Thyroid gland (tissue), 4 donors: ENCODE measurements at regions not wholly inside any gene's neighbourhood (a gene's known extent, or its start where the extent isn't known, plus 50 kb on each side); places are given as distances from the start of the nearest gene placed in this dataset.

Experiments
- DNase-seq, 2 donors: peaks; one replicate each; pipeline ENCODE4 v3.0.0-alpha.2; 2019
- H3K27ac ChIP-seq, 3 donors: fragments of 200-600 bp; sonication (generic); 1 replicate in 2 of 3; 2 replicates in 1 of 3; pipeline ENCODE4 v1.5.1; 2016 to 2019; ENCODE audit warnings: mild to moderate bottlenecking in 1 of 3, moderate library complexity in 1 of 3
- H3K27me3 ChIP-seq: fragments of 200-600 bp; sonication (generic); one replicate; pipeline ENCODE4 v1.5.1; 2019
- H3K36me3 ChIP-seq, 2 donors: fragments of 200-600 bp; sonication (generic); one replicate each; pipeline ENCODE4 v1.5.1; 2016 to 2019
- H3K4me1 ChIP-seq, 2 donors: fragments of 200-600 bp; sonication (generic); one replicate each; pipeline ENCODE4 v1.5.1; 2017 to 2019
- H3K4me3 ChIP-seq, 3 donors: fragments of 200-600 bp; sonication (generic); replicated peaks in 1 of 3; 1 replicate in 2 of 3; 2 replicates in 1 of 3; pipeline ENCODE4 v1.5.1; 2016; ENCODE audit warnings: mild to moderate bottlenecking in 1 of 3
- H3K9me3 ChIP-seq: fragments of 200-600 bp; sonication (generic); one replicate; pipeline ENCODE4 v1.5.1; 2017
- POLR2A ChIP-seq, 2 donors: fragments of 450-650 bp; IDR thresholded peaks; one replicate each; pipeline ENCODE4 v1.6.1; 2017; ENCODE audit warnings: antibody characterized with exemption in 2 of 2, mild to moderate bottlenecking in 2 of 2, moderate library complexity in 1 of 2
- WGBS, 2 donors: methylation state at CpG; one replicate each; pipeline ENCODE4 v1.1.5; 2017; 5-methylcytosine and 5-hydroxymethylcytosine counted together
- intact Hi-C: fragments of 100-400 bp; cut with DNase I; formaldehyde crosslinking; loops from one replicate; pipeline ENCODE4 v1.15.1; 2023
- TF ChIP-seq, protein P1 (sequence below), 6 experiments: fragments of 200-600 bp in 3 of 6; fragments of 450-650 bp in 3 of 6; sonication (generic) in 3 of 6; IDR thresholded peaks; one replicate each; pipeline ENCODE4 v1.5.1; 2016 to 2019; ENCODE audit warnings: antibody characterized with exemption in 6 of 6, mild to moderate bottlenecking in 2 of 6, inconsistent platforms in 1 of 6, moderate library complexity in 1 of 6

DNA sequence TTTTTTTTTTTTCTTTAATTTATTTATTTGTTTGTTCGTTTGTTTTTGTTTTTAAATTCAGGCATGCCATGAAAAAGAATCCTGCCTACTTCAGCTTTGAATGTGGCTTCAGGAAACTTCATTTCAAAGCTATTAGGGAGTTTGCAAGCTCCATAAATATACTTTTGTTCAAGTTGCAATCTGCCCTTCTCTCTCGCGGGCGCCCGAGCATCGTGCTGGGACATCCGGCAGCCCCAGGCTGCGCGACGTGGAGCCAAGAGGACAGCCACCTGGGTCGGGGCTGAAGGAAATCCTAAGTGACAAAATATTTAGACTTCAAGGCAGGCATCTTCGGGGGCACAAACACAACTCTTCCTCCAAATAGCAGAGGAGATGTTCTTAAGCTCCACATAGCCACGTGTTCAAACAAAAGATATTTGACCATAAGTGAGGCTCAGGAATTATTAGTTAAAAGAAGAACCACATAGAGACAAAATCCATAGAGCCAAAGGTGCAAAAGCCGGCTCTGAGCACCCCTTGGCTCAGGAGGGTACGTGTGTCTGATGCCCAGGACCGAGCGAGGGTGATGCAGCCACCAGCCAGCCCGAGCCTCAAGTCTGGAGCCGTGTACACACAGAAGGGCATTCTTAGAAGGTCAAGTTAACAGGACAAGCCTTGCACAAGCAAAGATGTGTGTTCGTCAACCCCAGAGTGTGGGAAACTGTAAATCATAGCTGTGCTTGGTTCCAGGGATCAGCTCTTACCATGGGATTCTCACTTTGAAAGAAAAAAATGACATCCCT lies 256.5 kb upstream of the SALL3 start:
- H3K27ac ChIP-seq, result peak overlapping the region; percentile 60 to 76 (median 65)
- WGBS, 2 donors, result 65% methylated on average over 20 of the region's 20 CpGs
- TF ChIP-seq, protein P1, sequence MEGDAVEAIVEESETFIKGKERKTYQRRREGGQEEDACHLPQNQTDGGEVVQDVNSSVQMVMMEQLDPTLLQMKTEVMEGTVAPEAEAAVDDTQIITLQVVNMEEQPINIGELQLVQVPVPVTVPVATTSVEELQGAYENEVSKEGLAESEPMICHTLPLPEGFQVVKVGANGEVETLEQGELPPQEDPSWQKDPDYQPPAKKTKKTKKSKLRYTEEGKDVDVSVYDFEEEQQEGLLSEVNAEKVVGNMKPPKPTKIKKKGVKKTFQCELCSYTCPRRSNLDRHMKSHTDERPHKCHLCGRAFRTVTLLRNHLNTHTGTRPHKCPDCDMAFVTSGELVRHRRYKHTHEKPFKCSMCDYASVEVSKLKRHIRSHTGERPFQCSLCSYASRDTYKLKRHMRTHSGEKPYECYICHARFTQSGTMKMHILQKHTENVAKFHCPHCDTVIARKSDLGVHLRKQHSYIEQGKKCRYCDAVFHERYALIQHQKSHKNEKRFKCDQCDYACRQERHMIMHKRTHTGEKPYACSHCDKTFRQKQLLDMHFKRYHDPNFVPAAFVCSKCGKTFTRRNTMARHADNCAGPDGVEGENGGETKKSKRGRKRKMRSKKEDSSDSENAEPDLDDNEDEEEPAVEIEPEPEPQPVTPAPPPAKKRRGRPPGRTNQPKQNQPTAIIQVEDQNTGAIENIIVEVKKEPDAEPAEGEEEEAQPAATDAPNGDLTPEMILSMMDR (IDR thresholded peaks at IDR 0.05), result no peak
- TF ChIP-seq POLR2A (IDR thresholded peaks at IDR 0.05), result no peak
- no peak overlapping the region for H3K4me3 ChIP-seq
- H3K36me3 ChIP-seq, result no peaks in the 10 kb centered on the region
- no peaks in the 10 kb centered on the region for H3K9me3 ChIP-seq
- H3K4me1 ChIP-seq, result peaks cover 11 to 20% of the 10 kb centered on the region in 2 donors
- DNase-seq, result no peak
- intact Hi-C loops, result no loop called here
- H3K27me3 ChIP-seq, result no peaks in the 10 kb centered on the region

DNA sequence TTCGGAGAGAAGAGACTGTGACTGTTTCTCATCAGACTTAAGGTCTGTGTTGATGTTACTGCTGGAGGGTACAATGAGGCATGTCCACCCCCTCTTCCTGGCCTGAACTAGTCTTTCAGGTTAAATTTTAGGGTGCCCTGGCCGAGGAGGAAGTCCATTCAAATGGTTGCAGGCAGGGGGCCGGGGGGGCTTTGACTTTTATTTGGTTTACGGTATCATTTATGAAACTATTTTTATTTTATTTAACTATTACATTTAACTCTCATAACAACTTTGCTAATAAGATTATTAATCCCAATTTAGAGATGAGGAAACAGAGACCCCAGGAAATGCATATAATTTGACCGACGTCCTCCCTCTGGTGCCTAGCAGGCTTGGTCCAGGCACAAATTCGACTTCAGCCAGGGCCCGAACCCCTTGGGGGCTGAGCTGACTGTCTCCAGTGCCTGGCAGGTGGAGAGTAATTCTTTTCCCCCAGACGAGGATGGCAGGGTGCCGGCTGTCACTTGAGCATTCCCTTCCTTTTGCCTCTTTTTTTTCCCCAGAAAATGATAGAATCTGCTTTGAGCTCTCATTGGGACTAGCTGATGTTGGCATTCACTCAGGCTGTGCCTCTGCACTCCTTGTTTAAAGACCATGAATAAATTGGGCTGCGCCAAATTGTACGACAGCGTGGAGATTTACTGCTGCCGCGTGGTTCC lies 255.3 kb upstream of the SALL3 start:
- Histone ChIP-seq H3K9me3 (no peaks in the 10 kb centered on the region), H3K36me3 (no peaks in the 10 kb centered on the region), H3K4me1 (peaks cover 11 to 20% of the 10 kb centered on the region in 2 donors), H3K27ac (no peak overlapping the region), H3K4me3 (no peak overlapping the region), H3K27me3 (no peaks in the 10 kb centered on the region)
- intact Hi-C loops, result no loop called here
- WGBS, 2 donors, result 82 to 85% methylated on average over 15 of the region's 15 CpGs
- TF ChIP-seq POLR2A (IDR thresholded peaks at IDR 0.05), result no peak
- TF ChIP-seq, protein P1 (IDR thresholded peaks at IDR 0.05), result no peak
- DNase-seq, result no peak

DNA sequence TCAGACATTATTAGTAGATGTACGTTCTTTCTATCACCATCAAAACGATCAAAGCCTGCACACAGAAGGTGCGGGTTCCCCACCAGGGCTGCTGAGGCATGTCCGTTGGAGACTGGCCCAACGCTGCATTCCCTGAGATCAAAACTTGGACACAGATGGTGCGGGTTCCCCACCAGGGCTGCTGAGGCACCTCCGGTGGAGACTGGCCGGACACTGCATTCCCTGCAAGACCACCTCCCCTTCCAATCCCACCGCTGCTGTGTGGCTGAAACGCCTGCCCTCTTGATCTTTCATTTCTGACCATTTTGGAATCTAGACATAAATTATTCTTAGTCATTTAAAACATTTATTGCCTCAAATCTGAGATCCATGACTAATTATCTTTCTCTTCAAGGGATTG lies 254.2 kb upstream of the SALL3 start:
- Histone ChIP-seq H3K9me3 (no peaks in the 10 kb centered on the region), H3K27ac (no peak overlapping the region), H3K4me1 (peaks cover 12 to 22% of the 10 kb centered on the region in 2 donors), H3K4me3 (no peak overlapping the region), H3K27me3 (no peaks in the 10 kb centered on the region), H3K36me3 (no peaks in the 10 kb centered on the region)
- TF ChIP-seq POLR2A (IDR thresholded peaks at IDR 0.05), result no peak
- TF ChIP-seq, protein P1 (IDR thresholded peaks at IDR 0.05), result no peak
- intact Hi-C loops, result no loop called here
- no peak for DNase-seq
- WGBS, 2 donors, result 86 to 91% methylated on average over 10 of the region's 10 CpGs

DNA sequence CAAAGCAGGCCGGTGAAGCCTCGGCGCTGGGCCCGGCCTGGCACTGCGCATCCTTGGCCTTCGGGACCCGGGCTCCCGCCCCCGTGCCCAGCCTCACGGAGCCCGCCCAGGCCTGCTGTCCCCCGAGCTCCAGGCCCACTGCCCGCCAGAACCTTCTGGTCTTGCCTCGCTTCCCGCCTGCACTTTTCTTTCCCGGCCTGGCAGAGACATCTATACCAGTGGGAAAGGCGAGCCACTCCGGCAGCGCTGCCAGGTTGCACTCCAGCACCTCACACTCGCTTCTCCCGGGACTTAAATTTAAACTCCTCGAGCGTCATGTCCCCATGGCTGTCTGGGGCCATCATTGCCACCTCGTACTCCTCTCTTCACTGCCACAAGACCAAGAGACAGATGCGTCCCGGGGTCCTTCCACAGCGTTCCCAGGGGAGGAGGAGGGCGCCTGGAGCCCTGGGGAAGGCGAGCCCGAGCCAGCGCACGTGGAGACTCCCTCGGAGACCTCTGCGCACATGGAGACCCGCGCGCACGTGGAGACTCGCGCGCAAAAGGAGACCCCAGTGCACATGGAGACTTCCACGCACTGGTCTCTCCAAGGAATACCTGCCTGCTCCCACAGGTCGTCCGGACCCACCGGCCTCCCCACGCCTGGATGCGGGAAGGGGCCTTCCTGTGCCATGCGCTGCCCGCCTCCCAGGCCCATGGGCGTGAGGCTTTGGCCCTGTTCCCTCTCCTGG lies 253.1 kb upstream of the SALL3 start:
- 94 to 95% methylated on average over 44 to 45 of the region's 50 CpGs for WGBS, 2 donors
- intact Hi-C loops, result no loop called here
- Histone ChIP-seq H3K4me3 (no peak overlapping the region), H3K27me3 (no peaks in the 10 kb centered on the region), H3K27ac (no peak overlapping the region), H3K9me3 (no peaks in the 10 kb centered on the region), H3K36me3 (no peaks in the 10 kb centered on the region), H3K4me1 (peaks cover 8 to 26% of the 10 kb centered on the region in 2 donors)
- TF ChIP-seq POLR2A (IDR thresholded peaks at IDR 0.05), result no peak
- no peak for DNase-seq

DNA sequence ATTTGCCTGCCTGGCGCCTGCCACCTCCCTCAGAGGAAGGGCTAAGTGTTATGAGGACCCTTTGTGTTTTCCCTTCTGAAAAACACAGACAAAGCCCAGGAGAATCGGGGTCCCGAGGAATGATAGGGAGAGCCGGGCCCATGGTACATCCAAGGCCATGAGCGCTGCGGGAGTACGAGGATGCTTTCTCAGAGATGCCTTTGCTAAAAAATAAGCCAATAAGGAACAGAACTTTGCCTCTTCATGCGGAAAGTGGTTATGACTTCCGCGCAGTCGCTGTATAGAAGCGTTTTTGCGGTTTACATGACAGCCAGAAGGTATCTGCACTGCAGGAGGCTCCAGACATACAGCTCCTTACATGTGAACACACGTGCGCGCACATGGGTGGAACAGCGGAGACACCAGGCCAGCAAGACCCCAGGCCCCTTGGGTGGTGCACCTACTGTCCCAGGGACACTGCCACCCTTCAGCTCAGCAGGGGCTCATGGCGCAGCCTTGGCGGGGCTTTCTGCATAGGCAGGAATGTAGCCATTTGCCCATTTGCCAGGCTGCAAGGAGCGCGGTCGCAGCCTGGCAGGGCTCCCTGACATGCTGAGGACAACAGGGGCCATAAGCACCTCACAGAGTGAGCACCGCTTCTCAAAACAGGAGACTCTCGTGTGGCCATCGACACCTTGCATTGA lies 252.4 kb upstream of the SALL3 start:
- Histone ChIP-seq H3K4me3 (no peak overlapping the region), H3K27ac (no peak overlapping the region), H3K9me3 (no peaks in the 10 kb centered on the region), H3K27me3 (no peaks in the 10 kb centered on the region), H3K36me3 (no peaks in the 10 kb centered on the region), H3K4me1 (peaks cover 4 to 19% of the 10 kb centered on the region in 2 donors)
- no peak for DNase-seq
- TF ChIP-seq, protein P1 (IDR thresholded peaks at IDR 0.05), result no peak
- TF ChIP-seq POLR2A (IDR thresholded peaks at IDR 0.05), result no peak
- intact Hi-C loops, result no loop called here
- WGBS, 2 donors, result 92 to 93% methylated on average over 21 to 25 of the region's 25 CpGs
